Liver (tissue), 8 donors: ENCODE measurements at regions not wholly inside any gene's neighbourhood (a gene's known extent, or its start where the extent isn't known, plus 50 kb on each side); places are given as distances from the start of the nearest gene placed in this dataset.

ENCODE experiments used
- DNase-seq: peaks from one replicate; pipeline ENCODE4 v3.0.0-alpha.2; 2017; ENCODE audit warnings: low spot score
- H3K27ac ChIP-seq, 2 donors: one replicate each; pipeline ENCODE4 v1.7.0; 2013; ENCODE audit warnings: inconsistent platforms in 2 of 2, low read length in 2 of 2, control low read depth in 1 of 2, low read depth in 1 of 2, mild to moderate bottlenecking in 1 of 2
- H3K27me3 ChIP-seq, 4 donors: one replicate each; pipeline versions ENCODE4 v1.6.1 to v1.7.0; 2013; ENCODE audit warnings: low read length in 3 of 4, inconsistent platforms in 1 of 4, mild to moderate bottlenecking in 1 of 4, moderate library complexity in 1 of 4; ENCODE audit not compliant: control insufficient read depth in 4 of 4, insufficient read depth in 4 of 4
- H3K36me3 ChIP-seq, 4 donors: one replicate each; pipeline versions ENCODE4 v1.6.1 to v1.7.0; 2013; ENCODE audit warnings: low read length in 3 of 4, mild to moderate bottlenecking in 3 of 4, low read depth in 1 of 4, moderate library complexity in 1 of 4; ENCODE audit not compliant: control insufficient read depth in 4 of 4, insufficient read depth in 3 of 4
- H3K4me1 ChIP-seq, 4 donors: one replicate each; pipeline versions ENCODE4 v1.6.1 to v1.7.0; 2013; ENCODE audit warnings: low read length in 3 of 4, mild to moderate bottlenecking in 3 of 4, moderate library complexity in 1 of 4; ENCODE audit not compliant: control insufficient read depth in 4 of 4, insufficient read depth in 4 of 4
- H3K4me3 ChIP-seq, 3 donors: one replicate each; pipeline versions ENCODE4 v1.6.1 to v1.7.0; 2013; ENCODE audit warnings: low read length in 3 of 3, control low read depth in 1 of 3, low read depth in 1 of 3, mild to moderate bottlenecking in 1 of 3
- H3K9ac ChIP-seq, 2 donors: one replicate each; pipeline ENCODE4 v1.7.0; 2013; ENCODE audit warnings: low read length in 2 of 2, mild to moderate bottlenecking in 2 of 2, moderate library complexity in 2 of 2, control low read depth in 1 of 2, low read depth in 1 of 2
- H3K9me3 ChIP-seq, 4 donors: one replicate each; pipeline versions ENCODE4 v1.6.1 to v1.7.0; 2013; ENCODE audit warnings: low read length in 3 of 4; ENCODE audit not compliant: control insufficient read depth in 4 of 4
- EGR1 ChIP-seq, 2 donors: IDR thresholded peaks; 2 replicates each; pipeline ENCODE4 v1.6.1; 2016 to 2018; ENCODE audit warnings: antibody characterized with exemption in 2 of 2, low read depth in 2 of 2
- FOXA1 ChIP-seq: IDR thresholded peaks from 2 replicates; pipeline ENCODE4 v1.6.1; 2016; ENCODE audit warnings: antibody characterized with exemption
- FOXA2 ChIP-seq: IDR thresholded peaks from 2 replicates; pipeline ENCODE4 v1.6.1; 2016; ENCODE audit warnings: antibody characterized with exemption
- GABPA ChIP-seq, 2 donors: IDR thresholded peaks in 1 of 2; conservative IDR thresholded peaks in 1 of 2; 2 replicates each; pipeline ENCODE4 v1.6.1; 2016; ENCODE audit warnings: antibody characterized with exemption in 2 of 2, mild to moderate bottlenecking in 1 of 2, moderate library complexity in 1 of 2
- HNF4A ChIP-seq, 2 donors: conservative IDR thresholded peaks; 2 replicates each; pipeline ENCODE4 v1.6.1; 2016; ENCODE audit warnings: antibody characterized with exemption in 2 of 2, mild to moderate bottlenecking in 2 of 2
- HNF4G ChIP-seq: IDR thresholded peaks from 2 replicates; pipeline ENCODE4 v1.6.1; 2016; ENCODE audit warnings: antibody characterized with exemption
- JUND ChIP-seq, 2 donors: IDR thresholded peaks; 2 replicates each; pipeline ENCODE4 v1.6.1; 2016; ENCODE audit warnings: antibody characterized with exemption in 2 of 2
- NR2F2 ChIP-seq: IDR thresholded peaks from 2 replicates; pipeline ENCODE4 v1.6.1; 2016; ENCODE audit warnings: antibody characterized with exemption
- RAD21 ChIP-seq, 2 donors: IDR thresholded peaks; 2 replicates each; pipeline ENCODE4 v1.6.1; 2016; ENCODE audit warnings: antibody characterized with exemption in 2 of 2, mild to moderate bottlenecking in 2 of 2
- RXRA ChIP-seq, 2 donors: IDR thresholded peaks; 2 replicates each; pipeline ENCODE4 v1.6.1; 2017 to 2018; ENCODE audit warnings: antibody characterized with exemption in 2 of 2, mild to moderate bottlenecking in 1 of 2
- SP1 ChIP-seq: IDR thresholded peaks from 2 replicates; pipeline ENCODE4 v1.6.1; 2018; ENCODE audit warnings: antibody characterized with exemption, mild to moderate bottlenecking
- TAF1 ChIP-seq: conservative IDR thresholded peaks from 2 replicates; pipeline ENCODE4 v1.6.1; 2016; ENCODE audit warnings: antibody characterized with exemption, mild to moderate bottlenecking
- YY1 ChIP-seq: IDR thresholded peaks from 2 replicates; pipeline ENCODE4 v1.6.1; 2016; ENCODE audit warnings: antibody characterized with exemption, mild to moderate bottlenecking
- WGBS: extraction: QIAGEN DNeasy Blood & Tissue Kit; methylation state at CpG from one replicate; pipeline ENCODE4 v1.1.7; 2013; 5-methylcytosine and 5-hydroxymethylcytosine counted together
- TF ChIP-seq, protein P1 (sequence below): IDR thresholded peaks from 2 replicates; pipeline ENCODE4 v1.6.1; 2016; ENCODE audit warnings: antibody characterized with exemption
- TF ChIP-seq, protein P2 (sequence below): IDR thresholded peaks from 2 replicates; pipeline ENCODE4 v1.6.1; 2016; ENCODE audit warnings: antibody characterized with exemption, mild to moderate bottlenecking
- TF ChIP-seq, protein P3 (sequence below): fragments of 150-350 bp; IDR thresholded peaks from 2 replicates; pipeline ENCODE4 v1.5.1; 2017; ENCODE audit warnings: improper control_type of control experiment, low read depth, low read length; ENCODE audit not compliant: missing input control
- TF ChIP-seq, protein P4 (sequence below): IDR thresholded peaks from 2 replicates; pipeline ENCODE4 v1.6.1; 2016; ENCODE audit warnings: antibody characterized with exemption
- TF ChIP-seq, protein P5 (sequence below): IDR thresholded peaks from 2 replicates; pipeline ENCODE4 v1.6.1; 2016; ENCODE audit warnings: antibody characterized with exemption
- donor health status: healthy.
- donor health status: healthy.
- donor health status: healthy.
- donor health status: healthy.
- donor health status: healthy.

DNA sequence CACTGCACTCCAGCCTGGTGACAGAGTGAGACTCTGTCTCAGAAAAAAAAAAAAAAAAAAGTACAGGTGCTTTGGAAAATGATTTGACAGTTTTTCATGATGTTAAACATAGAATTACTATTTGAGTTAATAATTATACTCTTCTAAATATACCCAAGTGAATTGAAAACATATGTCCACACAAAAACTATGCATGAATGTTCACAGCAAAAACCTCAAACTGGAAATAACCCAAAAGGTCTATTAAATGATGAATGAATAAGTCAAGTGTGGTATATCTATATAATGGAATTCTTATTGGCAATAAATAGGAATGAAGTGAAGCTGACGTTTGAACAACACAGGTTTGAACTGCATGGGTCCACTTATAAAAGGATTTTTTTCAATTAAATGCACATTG, 207.2 kb upstream of the DAB2 start:
- no peaks in the 10 kb centered on the region for H3K27me3 ChIP-seq
- TF ChIP-seq HNF4A (conservative IDR thresholded peaks at IDR 0.05), result no peak
- no peak for TF ChIP-seq EGR1 (IDR thresholded peaks at IDR 0.05; ENCODE audit: low read depth in 2 of 2)
- no peak for TF ChIP-seq FOXA2
- TF ChIP-seq RAD21 (IDR thresholded peaks at IDR 0.05), result no peak
- no peak for TF ChIP-seq RXRA (IDR thresholded peaks at IDR 0.05)
- no peak for TF ChIP-seq YY1
- TF ChIP-seq HNF4G, result no peak
- TF ChIP-seq JUND (IDR thresholded peaks at IDR 0.05), result no peak
- TF ChIP-seq, protein P1, sequence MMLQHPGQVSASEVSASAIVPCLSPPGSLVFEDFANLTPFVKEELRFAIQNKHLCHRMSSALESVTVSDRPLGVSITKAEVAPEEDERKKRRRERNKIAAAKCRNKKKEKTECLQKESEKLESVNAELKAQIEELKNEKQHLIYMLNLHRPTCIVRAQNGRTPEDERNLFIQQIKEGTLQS, result no peak
- TF ChIP-seq TAF1, result no peak
- no peak for TF ChIP-seq GABPA (IDR thresholded peaks at IDR 0.05 in 1 of 2, conservative IDR thresholded peaks at IDR 0.05 in 1 of 2)
- TF ChIP-seq NR2F2, result no peak
- TF ChIP-seq FOXA1, result no peak
- TF ChIP-seq, protein P2, sequence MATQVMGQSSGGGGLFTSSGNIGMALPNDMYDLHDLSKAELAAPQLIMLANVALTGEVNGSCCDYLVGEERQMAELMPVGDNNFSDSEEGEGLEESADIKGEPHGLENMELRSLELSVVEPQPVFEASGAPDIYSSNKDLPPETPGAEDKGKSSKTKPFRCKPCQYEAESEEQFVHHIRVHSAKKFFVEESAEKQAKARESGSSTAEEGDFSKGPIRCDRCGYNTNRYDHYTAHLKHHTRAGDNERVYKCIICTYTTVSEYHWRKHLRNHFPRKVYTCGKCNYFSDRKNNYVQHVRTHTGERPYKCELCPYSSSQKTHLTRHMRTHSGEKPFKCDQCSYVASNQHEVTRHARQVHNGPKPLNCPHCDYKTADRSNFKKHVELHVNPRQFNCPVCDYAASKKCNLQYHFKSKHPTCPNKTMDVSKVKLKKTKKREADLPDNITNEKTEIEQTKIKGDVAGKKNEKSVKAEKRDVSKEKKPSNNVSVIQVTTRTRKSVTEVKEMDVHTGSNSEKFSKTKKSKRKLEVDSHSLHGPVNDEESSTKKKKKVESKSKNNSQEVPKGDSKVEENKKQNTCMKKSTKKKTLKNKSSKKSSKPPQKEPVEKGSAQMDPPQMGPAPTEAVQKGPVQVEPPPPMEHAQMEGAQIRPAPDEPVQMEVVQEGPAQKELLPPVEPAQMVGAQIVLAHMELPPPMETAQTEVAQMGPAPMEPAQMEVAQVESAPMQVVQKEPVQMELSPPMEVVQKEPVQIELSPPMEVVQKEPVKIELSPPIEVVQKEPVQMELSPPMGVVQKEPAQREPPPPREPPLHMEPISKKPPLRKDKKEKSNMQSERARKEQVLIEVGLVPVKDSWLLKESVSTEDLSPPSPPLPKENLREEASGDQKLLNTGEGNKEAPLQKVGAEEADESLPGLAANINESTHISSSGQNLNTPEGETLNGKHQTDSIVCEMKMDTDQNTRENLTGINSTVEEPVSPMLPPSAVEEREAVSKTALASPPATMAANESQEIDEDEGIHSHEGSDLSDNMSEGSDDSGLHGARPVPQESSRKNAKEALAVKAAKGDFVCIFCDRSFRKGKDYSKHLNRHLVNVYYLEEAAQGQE, result no peak
- no peak for TF ChIP-seq SP1
- TF ChIP-seq, protein P3, sequence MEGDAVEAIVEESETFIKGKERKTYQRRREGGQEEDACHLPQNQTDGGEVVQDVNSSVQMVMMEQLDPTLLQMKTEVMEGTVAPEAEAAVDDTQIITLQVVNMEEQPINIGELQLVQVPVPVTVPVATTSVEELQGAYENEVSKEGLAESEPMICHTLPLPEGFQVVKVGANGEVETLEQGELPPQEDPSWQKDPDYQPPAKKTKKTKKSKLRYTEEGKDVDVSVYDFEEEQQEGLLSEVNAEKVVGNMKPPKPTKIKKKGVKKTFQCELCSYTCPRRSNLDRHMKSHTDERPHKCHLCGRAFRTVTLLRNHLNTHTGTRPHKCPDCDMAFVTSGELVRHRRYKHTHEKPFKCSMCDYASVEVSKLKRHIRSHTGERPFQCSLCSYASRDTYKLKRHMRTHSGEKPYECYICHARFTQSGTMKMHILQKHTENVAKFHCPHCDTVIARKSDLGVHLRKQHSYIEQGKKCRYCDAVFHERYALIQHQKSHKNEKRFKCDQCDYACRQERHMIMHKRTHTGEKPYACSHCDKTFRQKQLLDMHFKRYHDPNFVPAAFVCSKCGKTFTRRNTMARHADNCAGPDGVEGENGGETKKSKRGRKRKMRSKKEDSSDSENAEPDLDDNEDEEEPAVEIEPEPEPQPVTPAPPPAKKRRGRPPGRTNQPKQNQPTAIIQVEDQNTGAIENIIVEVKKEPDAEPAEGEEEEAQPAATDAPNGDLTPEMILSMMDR, result no peak
- TF ChIP-seq, protein P4, sequence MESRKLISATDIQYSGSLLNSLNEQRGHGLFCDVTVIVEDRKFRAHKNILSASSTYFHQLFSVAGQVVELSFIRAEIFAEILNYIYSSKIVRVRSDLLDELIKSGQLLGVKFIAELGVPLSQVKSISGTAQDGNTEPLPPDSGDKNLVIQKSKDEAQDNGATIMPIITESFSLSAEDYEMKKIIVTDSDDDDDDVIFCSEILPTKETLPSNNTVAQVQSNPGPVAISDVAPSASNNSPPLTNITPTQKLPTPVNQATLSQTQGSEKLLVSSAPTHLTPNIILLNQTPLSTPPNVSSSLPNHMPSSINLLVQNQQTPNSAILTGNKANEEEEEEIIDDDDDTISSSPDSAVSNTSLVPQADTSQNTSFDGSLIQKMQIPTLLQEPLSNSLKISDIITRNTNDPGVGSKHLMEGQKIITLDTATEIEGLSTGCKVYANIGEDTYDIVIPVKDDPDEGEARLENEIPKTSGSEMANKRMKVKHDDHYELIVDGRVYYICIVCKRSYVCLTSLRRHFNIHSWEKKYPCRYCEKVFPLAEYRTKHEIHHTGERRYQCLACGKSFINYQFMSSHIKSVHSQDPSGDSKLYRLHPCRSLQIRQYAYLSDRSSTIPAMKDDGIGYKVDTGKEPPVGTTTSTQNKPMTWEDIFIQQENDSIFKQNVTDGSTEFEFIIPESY, result no peak
- TF ChIP-seq, protein P5, sequence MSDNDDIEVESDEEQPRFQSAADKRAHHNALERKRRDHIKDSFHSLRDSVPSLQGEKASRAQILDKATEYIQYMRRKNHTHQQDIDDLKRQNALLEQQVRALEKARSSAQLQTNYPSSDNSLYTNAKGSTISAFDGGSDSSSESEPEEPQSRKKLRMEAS, result no peak
- WGBS, result 83% methylated on average over 1 of the region's 1 CpG
- no peaks in the 10 kb centered on the region for H3K4me1 ChIP-seq
- DNase-seq, result no peak
- no peak overlapping the region for H3K4me3 ChIP-seq
- no peaks in the 10 kb centered on the region for H3K36me3 ChIP-seq
- H3K9me3 ChIP-seq, result peaks cover 0 to 4% (median 0%) of the 10 kb centered on the region in 4 donors
- H3K9ac ChIP-seq, result no peak overlapping the region
- H3K27ac ChIP-seq, result no peak overlapping the region
